ENCODE measurements at regions not wholly inside any gene's neighbourhood (a gene's known extent, or its start where the extent isn't known, plus 50 kb on each side); places are given as distances from the start of the nearest gene placed in this dataset.
A peak's percentile ranks its signal among the peaks of the same experiment; 100 is the strongest.
"Not testable (repeated sequence)": the region's sequence is repeated elsewhere in the genome, so short reads cannot be mapped to it uniquely, and the experiment has no call there.

GRCh38 chr11:82533628-82534327, 199.9 kb downstream of the FAM181B start:
- DNase-seq, result no peak

- DNase-seq, result no peak
These were observed 203.7 kb downstream of the FAM181B start for GRCh38 chr11:82529936-82530335.

- DNase-seq, result no peak
These were observed 206.5 kb downstream of the FAM181B start for GRCh38 chr11:82527081-82527584.

- DNase-seq, result no peak
These were observed 210.5 kb downstream of the FAM181B start for GRCh38 chr11:82523141-82523540.

GRCh38 chr11:82521427-82521826, 212.2 kb downstream of the FAM181B start:
- no peak for DNase-seq

- no peak for DNase-seq
These were observed 226.4 kb downstream of the FAM181B start for GRCh38 chr11:82507288-82507687.

GRCh38 chr11:82505379-82505778, 228.3 kb downstream of the FAM181B start:
- DNase-seq, result no peak

- DNase-seq, result not testable (repeated sequence)
These were observed 232.5 kb downstream of the FAM181B start for GRCh38 chr11:82501174-82501573.

GRCh38 chr11:82494988-82495432, 238.7 kb downstream of the FAM181B start:
- peak in 1 of 2 experiments; percentile 45 for DNase-seq

- no peak for DNase-seq
These were observed 258.8 kb downstream of the FAM181B start for GRCh38 chr11:82474876-82475275.

GRCh38 chr11:82465481-82465880, 268.2 kb downstream of the FAM181B start:
- no peak for DNase-seq

- no peak for DNase-seq
These were observed 270.9 kb downstream of the FAM181B start for GRCh38 chr11:82462608-82463242.

GRCh38 chr11:82458761-82459160, 274.9 kb downstream of the FAM181B start:
- DNase-seq, result no peak

- no peak for DNase-seq
These were observed 275.5 kb downstream of the FAM181B start for GRCh38 chr11:82458147-82458546.

- no peak for DNase-seq
These were observed 282.7 kb downstream of the FAM181B start for GRCh38 chr11:82450996-82451395.

GRCh38 chr11:82406611-82407010, 327.1 kb downstream of the FAM181B start:
- DNase-seq, result no peak

GRCh38 chr11:82405421-82405820, 328.2 kb downstream of the FAM181B start:
- no peak for DNase-seq

GRCh38 chr11:82404981-82405380, 328.7 kb downstream of the FAM181B start:
- no peak for DNase-seq

- DNase-seq, result no peak
These were observed 329.9 kb downstream of the FAM181B start for GRCh38 chr11:82403640-82404305.

GRCh38 chr11:82398300-82398815, 335.3 kb downstream of the FAM181B start:
- DNase-seq, result no peak

GRCh38 chr11:82396639-82397038, 337.0 kb downstream of the FAM181B start:
- not testable (repeated sequence) for DNase-seq

GRCh38 chr11:82384308-82384707, 349.4 kb downstream of the FAM181B start:
- no peak for DNase-seq

- no peak for DNase-seq
These were observed 359.7 kb downstream of the FAM181B start for GRCh38 chr11:82373781-82374542.

Data from NCI-H526 (cell line).